Liver (tissue), 7 donors: ENCODE measurements at regions not wholly inside any gene's neighbourhood (a gene's known extent, or its start where the extent isn't known, plus 50 kb on each side); places are given as distances from the start of the nearest gene placed in this dataset.
"Not testable (repeated sequence)": the region's sequence is repeated elsewhere in the genome, so short reads cannot be mapped to it uniquely, and the experiment has no call there.

Source experiments
- DNase-seq: peaks from one replicate; pipeline ENCODE4 v3.0.0-alpha.2; 2017; ENCODE audit warnings: low spot score
- H3K27ac ChIP-seq, 2 donors: one replicate each; pipeline ENCODE4 v1.7.0; 2013; ENCODE audit warnings: inconsistent platforms in 2 of 2, low read length in 2 of 2, control low read depth in 1 of 2, low read depth in 1 of 2, mild to moderate bottlenecking in 1 of 2
- H3K27me3 ChIP-seq, 4 donors: one replicate each; pipeline versions ENCODE4 v1.6.1 to v1.7.0; 2013; ENCODE audit warnings: low read length in 3 of 4, inconsistent platforms in 1 of 4, mild to moderate bottlenecking in 1 of 4, moderate library complexity in 1 of 4; ENCODE audit not compliant: control insufficient read depth in 4 of 4, insufficient read depth in 4 of 4
- H3K36me3 ChIP-seq, 4 donors: one replicate each; pipeline versions ENCODE4 v1.6.1 to v1.7.0; 2013; ENCODE audit warnings: low read length in 3 of 4, mild to moderate bottlenecking in 3 of 4, low read depth in 1 of 4, moderate library complexity in 1 of 4; ENCODE audit not compliant: control insufficient read depth in 4 of 4, insufficient read depth in 3 of 4
- H3K4me1 ChIP-seq, 4 donors: one replicate each; pipeline versions ENCODE4 v1.6.1 to v1.7.0; 2013; ENCODE audit warnings: low read length in 3 of 4, mild to moderate bottlenecking in 3 of 4, moderate library complexity in 1 of 4; ENCODE audit not compliant: control insufficient read depth in 4 of 4, insufficient read depth in 4 of 4
- H3K4me3 ChIP-seq, 3 donors: one replicate each; pipeline versions ENCODE4 v1.6.1 to v1.7.0; 2013; ENCODE audit warnings: low read length in 3 of 3, control low read depth in 1 of 3, low read depth in 1 of 3, mild to moderate bottlenecking in 1 of 3
- H3K9ac ChIP-seq, 2 donors: one replicate each; pipeline ENCODE4 v1.7.0; 2013; ENCODE audit warnings: low read length in 2 of 2, mild to moderate bottlenecking in 2 of 2, moderate library complexity in 2 of 2, control low read depth in 1 of 2, low read depth in 1 of 2
- H3K9me3 ChIP-seq, 4 donors: one replicate each; pipeline versions ENCODE4 v1.6.1 to v1.7.0; 2013; ENCODE audit warnings: low read length in 3 of 4; ENCODE audit not compliant: control insufficient read depth in 4 of 4
- HNF4A ChIP-seq, 2 donors: conservative IDR thresholded peaks; 2 replicates each; pipeline ENCODE4 v1.6.1; 2016; ENCODE audit warnings: antibody characterized with exemption in 2 of 2, mild to moderate bottlenecking in 2 of 2
- HNF4G ChIP-seq: IDR thresholded peaks from 2 replicates; pipeline ENCODE4 v1.6.1; 2016; ENCODE audit warnings: antibody characterized with exemption
- RXRA ChIP-seq, 2 donors: IDR thresholded peaks; 2 replicates each; pipeline ENCODE4 v1.6.1; 2017 to 2018; ENCODE audit warnings: antibody characterized with exemption in 2 of 2, mild to moderate bottlenecking in 1 of 2
- WGBS: extraction: QIAGEN DNeasy Blood & Tissue Kit; methylation state at CpG from one replicate; pipeline ENCODE4 v1.1.7; 2013; 5-methylcytosine and 5-hydroxymethylcytosine counted together
- donor health status: healthy.
- donor health status: healthy.
- donor health status: healthy.
- donor health status: healthy.

DNA sequence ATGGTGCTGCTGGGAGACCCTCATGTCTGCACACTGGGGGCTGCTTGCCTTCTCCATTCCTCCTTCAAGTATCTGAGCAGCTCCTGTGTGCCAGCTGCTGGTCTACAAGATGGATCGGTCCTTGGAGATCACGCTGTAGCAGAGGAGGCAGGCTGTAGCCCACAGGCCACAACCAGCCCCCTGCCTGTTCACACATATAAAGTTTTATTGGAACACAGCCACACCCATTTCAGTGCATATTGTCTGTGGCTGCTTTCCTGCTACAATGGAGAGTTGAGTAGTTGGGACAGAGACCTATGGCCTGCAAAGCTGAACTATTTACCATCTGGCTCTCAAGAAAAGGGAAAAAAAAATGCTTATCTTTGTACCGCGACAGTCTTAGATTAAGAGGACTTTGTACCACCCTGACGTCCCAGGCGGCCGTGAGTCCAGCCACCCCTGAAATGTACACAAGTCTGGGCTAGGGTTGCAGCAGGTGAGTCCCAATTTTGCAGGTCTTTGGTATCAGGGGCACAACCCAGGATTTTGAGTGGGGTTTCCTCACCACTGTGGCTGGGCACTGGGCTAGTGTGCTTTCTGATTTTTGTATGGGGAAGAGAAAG lies 179.2 kb upstream of the OSBPL11 start:
- H3K27ac ChIP-seq, H3K27me3 ChIP-seq, H3K4me1 ChIP-seq, H3K36me3 ChIP-seq, H3K9ac ChIP-seq, DNase-seq, H3K9me3 ChIP-seq, H3K4me3 ChIP-seq: not testable (repeated sequence)
- 51% methylated on average over 7 of the region's 7 CpGs for WGBS
- TF ChIP-seq HNF4G, result peak; percentile 35
- TF ChIP-seq RXRA (IDR thresholded peaks at IDR 0.05), result peak; percentile 14 to 73
- peak; percentile 18 to 76 for TF ChIP-seq HNF4A (conservative IDR thresholded peaks at IDR 0.05)

GRCh38 chr3:125775106-125775505 lies 179.8 kb upstream of the OSBPL11 start:
- WGBS, result 82% methylated on average over 3 of the region's 3 CpGs

DNA sequence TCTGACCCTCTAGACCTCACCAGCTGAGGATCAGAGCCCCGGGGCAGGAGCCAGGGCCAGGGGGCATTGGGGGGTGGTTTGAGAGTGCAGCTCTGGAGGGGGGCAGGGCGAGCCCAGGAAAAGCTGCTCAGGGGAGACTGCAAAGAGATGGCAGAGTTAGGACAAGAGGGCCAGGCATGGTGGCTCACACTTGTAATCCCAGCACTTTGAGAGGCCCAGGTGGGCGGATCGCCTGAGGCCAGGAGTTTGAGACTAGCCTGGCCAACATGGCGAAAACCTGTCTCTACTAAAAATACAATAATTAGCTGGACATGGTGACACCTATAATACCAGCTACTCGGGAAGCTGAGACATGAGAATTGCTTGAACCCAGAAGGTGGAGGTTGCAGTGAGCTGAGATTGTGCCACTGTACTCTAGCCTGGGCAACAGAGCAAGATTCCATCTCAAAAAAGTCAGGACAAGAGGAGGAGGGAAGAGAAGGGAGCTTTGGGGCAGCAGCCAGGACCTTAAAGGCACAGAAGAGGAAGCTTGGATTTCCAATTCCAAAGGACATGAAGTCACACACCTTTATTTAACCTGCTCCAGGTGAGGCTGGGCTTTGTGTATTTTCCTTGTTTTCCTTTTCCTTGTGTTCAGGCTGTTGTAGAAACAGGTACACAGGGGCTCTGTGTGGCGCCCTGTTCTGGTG lies 180.5 kb upstream of the OSBPL11 start:
- not testable (repeated sequence) for DNase-seq, H3K9me3 ChIP-seq, H3K4me1 ChIP-seq, H3K9ac ChIP-seq, H3K36me3 ChIP-seq, H3K4me3 ChIP-seq, H3K27me3 ChIP-seq, H3K27ac ChIP-seq
- WGBS, result 81% methylated on average over 7 of the region's 7 CpGs

More at GRCh38 chr3:125775106-125775505, 179.8 kb upstream of the OSBPL11 start:
- H3K9me3 ChIP-seq, H3K4me3 ChIP-seq, H3K4me1 ChIP-seq, H3K9ac ChIP-seq, H3K27me3 ChIP-seq, H3K27ac ChIP-seq, DNase-seq, H3K36me3 ChIP-seq: not testable (repeated sequence)

- WGBS, result 88% methylated on average over 1 of the region's 1 CpG
- not testable (repeated sequence) for H3K9me3 ChIP-seq, H3K27ac ChIP-seq, H3K36me3 ChIP-seq, H3K27me3 ChIP-seq, H3K4me3 ChIP-seq, H3K9ac ChIP-seq, H3K4me1 ChIP-seq, DNase-seq
These were observed 184.0 kb upstream of the OSBPL11 start for GRCh38 chr3:125779276-125779675.

GRCh38 chr3:125779918-125780317 lies 184.6 kb upstream of the OSBPL11 start:
- H3K27ac ChIP-seq, DNase-seq, H3K4me1 ChIP-seq, H3K9ac ChIP-seq, H3K4me3 ChIP-seq, H3K9me3 ChIP-seq, H3K36me3 ChIP-seq, H3K27me3 ChIP-seq: not testable (repeated sequence)
- 88% methylated on average over 5 of the region's 5 CpGs for WGBS

DNA sequence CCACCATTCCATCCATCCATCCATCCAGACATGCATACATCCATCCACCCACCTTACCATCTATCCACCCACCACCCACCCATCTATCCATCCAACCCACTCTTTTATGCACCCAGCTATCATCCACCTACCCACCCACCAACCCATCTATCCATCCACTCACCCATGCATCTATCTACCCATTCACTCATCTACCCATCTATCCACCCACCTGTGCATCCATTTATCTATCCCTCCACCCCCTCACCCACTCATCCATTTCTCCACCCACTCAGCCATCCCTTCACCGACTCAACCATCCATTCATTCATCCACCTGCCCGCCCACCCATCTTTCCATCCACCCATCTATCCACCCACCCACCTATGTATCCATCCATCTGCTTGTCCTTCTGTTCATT lies 186.4 kb upstream of the OSBPL11 start:
- not testable (repeated sequence) for DNase-seq, H3K9ac ChIP-seq, H3K4me1 ChIP-seq, H3K9me3 ChIP-seq, H3K4me3 ChIP-seq, H3K36me3 ChIP-seq, H3K27ac ChIP-seq, H3K27me3 ChIP-seq
- 82% methylated on average over 2 of the region's 2 CpGs for whole genome bisulfite sequencing

- not testable (repeated sequence) for H3K27ac ChIP-seq, H3K27me3 ChIP-seq, H3K4me3 ChIP-seq, H3K9me3 ChIP-seq, DNase-seq, H3K4me1 ChIP-seq, H3K9ac ChIP-seq, H3K36me3 ChIP-seq
- WGBS, result 89% methylated on average over 3 of the region's 3 CpGs
These were observed 178.7 kb upstream of the ROPN1B start for GRCh38 chr3:125790312-125790711.

- not testable (repeated sequence) for DNase-seq, H3K4me1 ChIP-seq, H3K9ac ChIP-seq, H3K36me3 ChIP-seq, H3K27ac ChIP-seq, H3K4me3 ChIP-seq, H3K27me3 ChIP-seq, H3K9me3 ChIP-seq
- WGBS, result 88% methylated on average over 1 of the region's 1 CpG
These were observed 178.0 kb upstream of the ROPN1B start for GRCh38 chr3:125791021-125791420.
